Left ventricle myocardium superior (tissue), 1 donor: ENCODE measurements at regions not wholly inside any gene's neighbourhood (a gene's known extent, or its start where the extent isn't known, plus 50 kb on each side); places are given as distances from the start of the nearest gene placed in this dataset.

Experiments used
- ATAC-seq: fragments of 200-7000 bp; cut with Tn5 transposase; one replicate; pipeline ENCODE4 v1.9.1; 2020; ENCODE audit warnings: mild to moderate bottlenecking, moderate library complexity
- DNase-seq: peaks from one replicate; pipeline ENCODE4 v3.0.0-alpha.2; 2020
- intact Hi-C: fragments of 100-400 bp; cut with micrococcal nuclease; formaldehyde crosslinking; loops from one replicate; pipeline ENCODE4 v1.11.0; 2022
- donor health status: DM: no; HTN: yes; CAD: no; lungs with severe emphysema.

GRCh38 chr16:17591655-17592405, 121.1 kb upstream of the XYLT1 start:
- no peak for ATAC-seq
- no peak for DNase-seq
- intact Hi-C loops, result no loop called here

GRCh38 chr16:17590711-17591654, 120.2 kb upstream of the XYLT1 start:
- DNase-seq (no peak), ATAC-seq (no peak)
- intact Hi-C loops, result no loop called here

GRCh38 chr16:17589898-17590297, 119.1 kb upstream of the XYLT1 start:
- ATAC-seq (no peak), DNase-seq (no peak)
- intact Hi-C loops, result no loop called here

GRCh38 chr16:17585449-17586074, 114.8 kb upstream of the XYLT1 start:
- intact Hi-C loops, result no loop called here
- no peak for ATAC-seq
- DNase-seq, result no peak

GRCh38 chr16:17578981-17579874, 108.5 kb upstream of the XYLT1 start:
- DNase-seq, result no peak
- ATAC-seq, result peak; percentile 81
- intact Hi-C loops, result no loop called here

GRCh38 chr16:17574256-17574655, 103.5 kb upstream of the XYLT1 start:
- intact Hi-C loops, result no loop called here
- DNase-seq, result no peak
- no peak for ATAC-seq

- DNase-seq, result no peak
Observed at GRCh38 chr16:17572145-17572544, 101.4 kb upstream of the XYLT1 start.

GRCh38 chr16:17571499-17572093, 100.8 kb upstream of the XYLT1 start:
- no peak for ATAC-seq
- intact Hi-C loops, result no loop called here
- DNase-seq, result no peak

More at GRCh38 chr16:17572145-17572544, 101.4 kb upstream of the XYLT1 start:
- intact Hi-C loops, result no loop called here
- no peak for ATAC-seq

GRCh38 chr16:17568239-17568638, 97.5 kb upstream of the XYLT1 start:
- ATAC-seq (no peak), DNase-seq (no peak)
- intact Hi-C loops, result no loop called here

GRCh38 chr16:17567455-17567854, 96.7 kb upstream of the XYLT1 start:
- ATAC-seq (no peak), DNase-seq (no peak)
- intact Hi-C loops, result no loop called here

GRCh38 chr16:17566656-17567450, 96.1 kb upstream of the XYLT1 start:
- intact Hi-C loops, result no loop called here
- DNase-seq, result no peak
- ATAC-seq, result no peak

- ATAC-seq, result no peak
- no peak for DNase-seq
- intact Hi-C loops, result no loop called here
Observed at GRCh38 chr16:17566075-17566474, 95.3 kb upstream of the XYLT1 start.

- intact Hi-C loops, result no loop called here
- DNase-seq, result no peak
- no peak for ATAC-seq
Observed at GRCh38 chr16:17565605-17566004, 94.8 kb upstream of the XYLT1 start.

GRCh38 chr16:17564856-17565255, 94.1 kb upstream of the XYLT1 start:
- intact Hi-C loops, result no loop called here

GRCh38 chr16:17563323-17564091, 92.7 kb upstream of the XYLT1 start:
- no peak for DNase-seq
- intact Hi-C loops, result no loop called here

More at GRCh38 chr16:17564856-17565255, 94.1 kb upstream of the XYLT1 start:
- ATAC-seq, result no peak
- DNase-seq, result no peak

GRCh38 chr16:17561056-17561455, 90.3 kb upstream of the XYLT1 start:
- intact Hi-C loops, result no loop called here
- DNase-seq (no peak), ATAC-seq (no peak)

More at GRCh38 chr16:17563323-17564091, 92.7 kb upstream of the XYLT1 start:
- ATAC-seq, result no peak

- ATAC-seq (no peak), DNase-seq (no peak)
- intact Hi-C loops, result no loop called here
Observed at GRCh38 chr16:17560548-17560947, 89.8 kb upstream of the XYLT1 start.
